NCI-H526 (cell line): ENCODE measurements at regions not wholly inside any gene's neighbourhood (a gene's known extent, or its start where the extent isn't known, plus 50 kb on each side); places are given as distances from the start of the nearest gene placed in this dataset.

Experiments
- DNase-seq, 2 experiments: peaks; one replicate each; lab custom pipeline; 2025; lab: John Stamatoyannopoulos, UW

GRCh38 chr2:180461761-180462160 lies 454.7 kb upstream of the CWC22 start:
- no peak for DNase-seq

- no peak for DNase-seq
Measured at GRCh38 chr2:180456801-180457200, 449.7 kb upstream of the CWC22 start.

GRCh38 chr2:180450841-180451240 lies 443.7 kb upstream of the CWC22 start:
- DNase-seq, result no peak

GRCh38 chr2:180449171-180449915 lies 442.2 kb upstream of the CWC22 start:
- no peak for DNase-seq

GRCh38 chr2:180446492-180446891 lies 439.4 kb upstream of the CWC22 start:
- no peak for DNase-seq

- no peak for DNase-seq
Measured at GRCh38 chr2:180443888-180444287, 436.8 kb upstream of the CWC22 start.

GRCh38 chr2:180442860-180443644 lies 436.0 kb upstream of the CWC22 start:
- DNase-seq, result no peak

GRCh38 chr2:180419212-180419611 lies 412.1 kb upstream of the CWC22 start:
- no peak for DNase-seq

GRCh38 chr2:180416627-180417026 lies 409.5 kb upstream of the CWC22 start:
- DNase-seq, result peak; percentile 2 to 19

- DNase-seq, result no peak
Measured at GRCh38 chr2:180413336-180413735, 406.2 kb upstream of the CWC22 start.

- DNase-seq, result no peak
Measured at GRCh38 chr2:180412219-180412618, 405.1 kb upstream of the CWC22 start.

GRCh38 chr2:180411661-180412060 lies 404.6 kb upstream of the CWC22 start:
- DNase-seq, result no peak

- no peak for DNase-seq
Measured at GRCh38 chr2:180406687-180407086, 399.6 kb upstream of the CWC22 start.

- DNase-seq, result no peak
Measured at GRCh38 chr2:180405520-180405919, 398.4 kb upstream of the CWC22 start.

GRCh38 chr2:180394305-180394704 lies 387.2 kb upstream of the CWC22 start:
- DNase-seq, result no peak

GRCh38 chr2:180385601-180386201 lies 378.6 kb upstream of the CWC22 start:
- DNase-seq, result no peak

- no peak for DNase-seq
Measured at GRCh38 chr2:180376066-180376465, 369.0 kb upstream of the CWC22 start.

GRCh38 chr2:180374502-180375281 lies 367.6 kb upstream of the CWC22 start:
- no peak for DNase-seq

GRCh38 chr2:180370511-180371205 lies 363.6 kb upstream of the CWC22 start:
- DNase-seq, result no peak

GRCh38 chr2:180368881-180369280 lies 361.8 kb upstream of the CWC22 start:
- DNase-seq, result no peak

- no peak for DNase-seq
Measured at GRCh38 chr2:180367815-180368214, 360.7 kb upstream of the CWC22 start.

- no peak for DNase-seq
Measured at GRCh38 chr2:180366481-180366880, 359.4 kb upstream of the CWC22 start.
